ENCODE measurements at regions not wholly inside any gene's neighbourhood (a gene's known extent, or its start where the extent isn't known, plus 50 kb on each side); places are given as distances from the start of the nearest gene placed in this dataset.
A peak's percentile ranks its signal among the peaks of the same experiment; 100 is the strongest.
"Not testable (repeated sequence)": the region's sequence is repeated elsewhere in the genome, so short reads cannot be mapped to it uniquely, and the experiment has no call there.

DNA sequence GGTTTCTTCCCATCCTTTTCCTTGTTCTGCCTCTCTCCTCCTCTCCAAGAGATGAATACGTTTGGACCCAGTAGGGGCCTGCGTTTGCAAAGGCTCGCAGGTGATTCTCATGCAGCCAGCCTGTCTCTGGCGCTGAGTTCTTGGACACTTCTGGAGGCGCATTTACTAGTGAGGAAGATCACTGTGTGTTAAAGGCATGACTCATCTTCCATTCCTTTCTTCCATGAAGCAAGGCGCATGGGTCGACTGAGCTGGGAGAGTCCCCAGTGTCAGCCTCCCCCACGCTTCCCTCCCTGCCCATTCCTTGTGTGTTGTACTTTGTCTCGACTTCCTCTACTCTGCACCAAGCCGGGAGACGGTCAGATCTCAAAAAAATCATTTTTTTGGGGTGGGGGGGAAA, 159.9 kb upstream of the EEF2KMT start:
- Histone ChIP-seq H3K9me3 (ENCODE audit: control insufficient read depth, insufficient read depth, low read depth, low read length) (no peaks in the 10 kb centered on the region), H3K9ac (ENCODE audit: insufficient read depth, low read length) (no peak overlapping the region), H3K27me3 (ENCODE audit: control insufficient read depth, insufficient read depth, low read length) (no peaks in the 10 kb centered on the region), H3K27ac (ENCODE audit: insufficient read depth, low read length) (no peak overlapping the region), H2AFZ (ENCODE audit: low read length) (no peak overlapping the region), H4K20me1 (ENCODE audit: control insufficient read depth, extremely low read depth, insufficient read depth, low read length) (no peaks in the 10 kb centered on the region), H3K4me3 (replicated peaks in 1 of 4; ENCODE audit: control extremely low read depth in 1 of 4, insufficient read depth in 1 of 4, low read depth in 3 of 4, low read length in 4 of 4) (no peak overlapping the region), H3K4me1 (ENCODE audit: control insufficient read depth, extremely low read depth, insufficient read depth, low read length) (no peaks in the 10 kb centered on the region), H3K79me2 (ENCODE audit: control insufficient read depth, insufficient read depth, low read length) (no peaks in the 10 kb centered on the region), H3K36me3 (ENCODE audit: control insufficient read depth, insufficient read depth, low read length) (no peaks in the 10 kb centered on the region), H3K4me2 (ENCODE audit: extremely low read depth, insufficient read depth, low read length) (no peak overlapping the region)
- TF ChIP-seq, protein P1, sequence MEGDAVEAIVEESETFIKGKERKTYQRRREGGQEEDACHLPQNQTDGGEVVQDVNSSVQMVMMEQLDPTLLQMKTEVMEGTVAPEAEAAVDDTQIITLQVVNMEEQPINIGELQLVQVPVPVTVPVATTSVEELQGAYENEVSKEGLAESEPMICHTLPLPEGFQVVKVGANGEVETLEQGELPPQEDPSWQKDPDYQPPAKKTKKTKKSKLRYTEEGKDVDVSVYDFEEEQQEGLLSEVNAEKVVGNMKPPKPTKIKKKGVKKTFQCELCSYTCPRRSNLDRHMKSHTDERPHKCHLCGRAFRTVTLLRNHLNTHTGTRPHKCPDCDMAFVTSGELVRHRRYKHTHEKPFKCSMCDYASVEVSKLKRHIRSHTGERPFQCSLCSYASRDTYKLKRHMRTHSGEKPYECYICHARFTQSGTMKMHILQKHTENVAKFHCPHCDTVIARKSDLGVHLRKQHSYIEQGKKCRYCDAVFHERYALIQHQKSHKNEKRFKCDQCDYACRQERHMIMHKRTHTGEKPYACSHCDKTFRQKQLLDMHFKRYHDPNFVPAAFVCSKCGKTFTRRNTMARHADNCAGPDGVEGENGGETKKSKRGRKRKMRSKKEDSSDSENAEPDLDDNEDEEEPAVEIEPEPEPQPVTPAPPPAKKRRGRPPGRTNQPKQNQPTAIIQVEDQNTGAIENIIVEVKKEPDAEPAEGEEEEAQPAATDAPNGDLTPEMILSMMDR (conservative IDR thresholded peaks at IDR 0.05 in 1 of 2, IDR thresholded peaks at IDR 0.05 in 1 of 2; ENCODE audit: low read depth in 1 of 2, low read length in 2 of 2) = no peak
- TF ChIP-seq EZH2 (IDR thresholded peaks at IDR 0.05; ENCODE audit: low read length, missing control alignments) = no peak
- DNase-seq (ENCODE audit: low read depth in 2 of 2) = peak in 1 of 2 donors; percentile 1

DNA sequence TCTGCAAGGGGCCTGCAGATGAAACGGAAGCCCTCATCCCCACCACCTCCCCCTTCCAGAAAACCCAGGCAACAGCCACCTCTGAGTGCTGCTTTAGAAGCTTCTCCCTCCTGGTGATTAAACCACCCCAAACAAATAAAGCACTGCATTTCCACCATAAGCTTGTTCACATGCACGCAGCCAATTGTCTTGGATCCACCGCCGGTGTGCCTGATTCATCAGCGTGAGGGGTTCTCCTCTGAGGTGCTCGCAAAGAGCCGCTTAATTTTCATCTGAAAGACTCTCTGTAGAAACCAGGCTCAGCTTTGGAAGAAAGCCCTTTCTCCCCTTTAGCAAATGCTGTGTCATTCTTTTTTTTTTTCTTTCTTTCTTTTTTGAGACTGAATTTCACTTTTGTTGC, 155.2 kb upstream of the EEF2KMT start:
- Histone ChIP-seq H3K79me2 (ENCODE audit: control insufficient read depth, insufficient read depth, low read length) (no peaks in the 10 kb centered on the region), H3K9ac (ENCODE audit: insufficient read depth, low read length) (no peak overlapping the region), H3K4me2 (ENCODE audit: extremely low read depth, insufficient read depth, low read length) (no peak overlapping the region), H3K27ac (ENCODE audit: insufficient read depth, low read length) (no peak overlapping the region), H3K36me3 (ENCODE audit: control insufficient read depth, insufficient read depth, low read length) (no peaks in the 10 kb centered on the region), H3K27me3 (ENCODE audit: control insufficient read depth, insufficient read depth, low read length) (no peaks in the 10 kb centered on the region), H3K4me1 (ENCODE audit: control insufficient read depth, extremely low read depth, insufficient read depth, low read length) (no peaks in the 10 kb centered on the region), H3K9me3 (ENCODE audit: control insufficient read depth, insufficient read depth, low read depth, low read length) (no peaks in the 10 kb centered on the region), H4K20me1 (ENCODE audit: control insufficient read depth, extremely low read depth, insufficient read depth, low read length) (no peaks in the 10 kb centered on the region), H3K4me3 (replicated peaks in 1 of 4; ENCODE audit: control extremely low read depth in 1 of 4, insufficient read depth in 1 of 4, low read depth in 3 of 4, low read length in 4 of 4) (no peak overlapping the region), H2AFZ (ENCODE audit: low read length) (no peak overlapping the region)
- no peak for DNase-seq (ENCODE audit: low read depth in 2 of 2)
- TF ChIP-seq, protein P1 (conservative IDR thresholded peaks at IDR 0.05 in 1 of 2, IDR thresholded peaks at IDR 0.05 in 1 of 2; ENCODE audit: low read depth in 1 of 2, low read length in 2 of 2) = no peak
- TF ChIP-seq EZH2 (IDR thresholded peaks at IDR 0.05; ENCODE audit: low read length, missing control alignments) = no peak

DNA sequence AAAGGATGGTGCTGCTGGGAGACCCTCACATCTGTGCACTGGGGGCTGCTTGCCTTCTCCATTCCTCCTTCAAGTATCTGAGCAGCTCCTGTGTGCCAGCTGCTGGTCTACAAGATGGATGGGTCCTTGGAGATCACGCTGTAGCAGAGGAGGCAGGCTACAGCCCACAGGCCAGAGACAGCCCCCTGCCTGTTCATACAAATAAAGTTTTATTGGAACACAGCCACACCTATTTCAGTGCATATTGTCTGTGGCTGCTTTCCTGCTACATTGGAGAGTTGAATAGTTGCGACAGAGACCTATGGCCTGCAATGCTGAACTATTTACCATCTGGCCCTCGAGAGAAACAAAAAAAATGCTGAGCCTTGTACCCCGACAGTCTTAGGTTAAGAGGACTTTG, 149.8 kb upstream of the EEF2KMT start:
- H3K36me3 ChIP-seq (ENCODE audit: control insufficient read depth, insufficient read depth, low read length) = not testable (repeated sequence)

DNA sequence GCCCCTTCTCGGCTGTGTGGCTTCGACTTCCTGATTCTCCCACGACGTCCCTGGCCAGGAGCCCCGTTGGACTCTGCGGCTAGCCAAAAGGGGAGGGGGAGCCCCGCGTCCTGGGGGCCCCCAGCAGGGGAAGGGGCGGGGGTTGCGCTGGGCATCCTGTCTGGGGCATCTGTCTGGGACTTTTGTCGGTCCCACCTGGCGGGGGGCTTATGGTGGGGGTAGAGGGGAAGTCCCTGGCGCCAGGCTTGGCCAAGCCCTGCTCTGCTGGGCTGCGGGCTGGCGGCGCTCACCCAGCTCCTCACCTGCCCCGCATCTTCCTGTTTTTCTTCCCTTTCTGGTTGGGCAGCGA, 142.7 kb upstream of the EEF2KMT start:
- H3K4me3 ChIP-seq (replicated peaks in 1 of 4; ENCODE audit: control extremely low read depth in 1 of 4, insufficient read depth in 1 of 4, low read depth in 3 of 4, low read length in 4 of 4); H3K9me3 ChIP-seq (ENCODE audit: control insufficient read depth, insufficient read depth, low read depth, low read length); H3K27me3 ChIP-seq (ENCODE audit: control insufficient read depth, insufficient read depth, low read length); H3K4me1 ChIP-seq (ENCODE audit: control insufficient read depth, extremely low read depth, insufficient read depth, low read length); H3K27ac ChIP-seq (ENCODE audit: insufficient read depth, low read length); H2AFZ ChIP-seq (ENCODE audit: low read length); DNase-seq (ENCODE audit: low read depth in 2 of 2); H4K20me1 ChIP-seq (ENCODE audit: control insufficient read depth, extremely low read depth, insufficient read depth, low read length); H3K36me3 ChIP-seq (ENCODE audit: control insufficient read depth, insufficient read depth, low read length); H3K9ac ChIP-seq (ENCODE audit: insufficient read depth, low read length); H3K4me2 ChIP-seq (ENCODE audit: extremely low read depth, insufficient read depth, low read length); H3K79me2 ChIP-seq (ENCODE audit: control insufficient read depth, insufficient read depth, low read length): not testable (repeated sequence)

More for the DNA sequence above, 149.8 kb upstream of the EEF2KMT start:
- H3K4me2 ChIP-seq (ENCODE audit: extremely low read depth, insufficient read depth, low read length); DNase-seq (ENCODE audit: low read depth in 2 of 2); H4K20me1 ChIP-seq (ENCODE audit: control insufficient read depth, extremely low read depth, insufficient read depth, low read length); H3K9ac ChIP-seq (ENCODE audit: insufficient read depth, low read length); H3K9me3 ChIP-seq (ENCODE audit: control insufficient read depth, insufficient read depth, low read depth, low read length); H3K27me3 ChIP-seq (ENCODE audit: control insufficient read depth, insufficient read depth, low read length); H3K4me3 ChIP-seq (replicated peaks in 1 of 4; ENCODE audit: control extremely low read depth in 1 of 4, insufficient read depth in 1 of 4, low read depth in 3 of 4, low read length in 4 of 4); H2AFZ ChIP-seq (ENCODE audit: low read length); H3K4me1 ChIP-seq (ENCODE audit: control insufficient read depth, extremely low read depth, insufficient read depth, low read length); H3K79me2 ChIP-seq (ENCODE audit: control insufficient read depth, insufficient read depth, low read length); H3K27ac ChIP-seq (ENCODE audit: insufficient read depth, low read length): not testable (repeated sequence)

All from fibroblast of lung (primary cell).